H9 (cell line): ENCODE measurements at regions not wholly inside any gene's neighbourhood (a gene's known extent, or its start where the extent isn't known, plus 50 kb on each side); places are given as distances from the start of the nearest gene placed in this dataset.

Source experiments
- DNase-seq: peaks from one replicate; pipeline ENCODE4 v3.0.0-alpha.2; 2017
- H2AFZ ChIP-seq: one replicate; pipeline ENCODE4 v1.6.1; 2013; ENCODE audit warnings: mild to moderate bottlenecking, low read length, control low read depth, moderate library complexity
- H2AK5ac ChIP-seq: 2 replicates; pipeline ENCODE4 v1.6.1; 2013; ENCODE audit warnings: low read length, control low read depth, mixed read lengths; ENCODE audit not compliant: insufficient read length
- H2BK120ac ChIP-seq: one replicate; pipeline ENCODE4 v1.6.1; 2013; ENCODE audit warnings: low read depth, mild to moderate bottlenecking, low read length, control low read depth, inconsistent platforms; ENCODE audit not compliant: poor library complexity, severe bottlenecking
- H2BK12ac ChIP-seq: 2 replicates; pipeline ENCODE4 v1.6.1; 2013; ENCODE audit warnings: low read length, control low read depth, mixed read lengths, low read depth; ENCODE audit not compliant: insufficient read length
- H2BK15ac ChIP-seq: 2 replicates; pipeline ENCODE4 v1.6.1; 2013; ENCODE audit warnings: low read depth, low read length, control low read depth
- H2BK20ac ChIP-seq: one replicate; pipeline ENCODE4 v1.6.1; 2013; ENCODE audit warnings: low read depth, mild to moderate bottlenecking, low read length, control low read depth, inconsistent platforms; ENCODE audit not compliant: poor library complexity, severe bottlenecking
- H2BK5ac ChIP-seq: 2 replicates; pipeline ENCODE4 v1.6.1; 2013; ENCODE audit warnings: low read length, control low read depth, mixed read lengths; ENCODE audit not compliant: insufficient read length
- H3K14ac ChIP-seq: 2 replicates; pipeline ENCODE4 v1.6.1; 2013; ENCODE audit warnings: low read length, control low read depth; ENCODE audit not compliant: insufficient read depth
- H3K18ac ChIP-seq: 2 replicates; pipeline ENCODE4 v1.6.1; 2013; ENCODE audit warnings: low read depth, mild to moderate bottlenecking, mixed read lengths, low read length, control low read depth; ENCODE audit not compliant: insufficient read length
- H3K23ac ChIP-seq: 2 replicates; pipeline ENCODE4 v1.6.1; 2013; ENCODE audit warnings: low read length, control low read depth, mixed read lengths, low read depth; ENCODE audit not compliant: insufficient read length
- H3K23me2 ChIP-seq: 2 replicates; pipeline ENCODE4 v1.6.1; 2013; ENCODE audit warnings: low read depth, mild to moderate bottlenecking, mixed read lengths, low read length, control low read depth; ENCODE audit not compliant: insufficient read length, poor library complexity, severe bottlenecking
- H3K27ac ChIP-seq: 2 replicates; pipeline ENCODE4 v1.5.1; 2013; ENCODE audit warnings: low read length, control low read depth, mixed read lengths, low read depth; ENCODE audit not compliant: insufficient read length
- H3K27me3 ChIP-seq: 2 replicates; pipeline ENCODE4 v1.6.1; 2013; ENCODE audit warnings: low read length, control low read depth, inconsistent platforms; ENCODE audit not compliant: insufficient read depth
- H3K4ac ChIP-seq: 2 replicates; pipeline ENCODE4 v1.6.1; 2013; ENCODE audit warnings: low read depth, mild to moderate bottlenecking, control low read depth, inconsistent platforms, low read length, moderate library complexity
- H3K4me1 ChIP-seq: 2 replicates; pipeline ENCODE4 v1.6.1; 2013; ENCODE audit warnings: low read length, control low read depth, inconsistent platforms; ENCODE audit not compliant: insufficient read depth
- H3K4me2 ChIP-seq: 2 replicates; pipeline ENCODE4 v1.6.1; 2013; ENCODE audit warnings: low read length, control low read depth, mixed read lengths; ENCODE audit not compliant: insufficient read length, insufficient read depth
- H3K56ac ChIP-seq: 2 replicates; pipeline ENCODE4 v1.6.1; 2013; ENCODE audit warnings: low read depth, mild to moderate bottlenecking, mixed read lengths, low read length, control low read depth; ENCODE audit not compliant: insufficient read length
- H3K79me1 ChIP-seq: 2 replicates; pipeline ENCODE4 v1.6.1; 2013; ENCODE audit warnings: low read depth, mild to moderate bottlenecking, moderate library complexity, low read length, control low read depth, inconsistent platforms; ENCODE audit not compliant: insufficient read depth, poor library complexity, severe bottlenecking
- H3K79me2 ChIP-seq: 2 replicates; pipeline ENCODE4 v1.6.1; 2013; ENCODE audit warnings: low read length, control low read depth, inconsistent platforms; ENCODE audit not compliant: insufficient read depth
- H3K9ac ChIP-seq: 2 replicates; pipeline ENCODE4 v1.6.1; 2013; ENCODE audit warnings: low read length, control low read depth, mixed read lengths; ENCODE audit not compliant: insufficient read length; ENCODE audit errors: extremely low read depth
- H3K9me3 ChIP-seq: one replicate; pipeline ENCODE4 v1.6.1; 2013; ENCODE audit warnings: low read depth, low read length, inconsistent platforms; ENCODE audit not compliant: control insufficient read depth
- H3T11ph ChIP-seq: one replicate; pipeline ENCODE4 v1.6.1; 2013; ENCODE audit warnings: mild to moderate bottlenecking, low read length, control low read depth, inconsistent platforms
- H4K20me1 ChIP-seq: one replicate; pipeline ENCODE4 v1.6.1; 2013; ENCODE audit not compliant: control insufficient read depth, insufficient read length, insufficient read depth
- H4K5ac ChIP-seq: 2 replicates; pipeline ENCODE4 v1.6.1; 2013; ENCODE audit warnings: low read depth, mild to moderate bottlenecking, mixed read lengths, low read length, control low read depth; ENCODE audit not compliant: insufficient read length
- H4K8ac ChIP-seq: replicated peaks from 2 replicates; pipeline ENCODE4 v1.6.1; 2013; ENCODE audit warnings: low read length, control low read depth, mixed read lengths, low read depth; ENCODE audit not compliant: insufficient read length
- H4K91ac ChIP-seq: 2 replicates; pipeline ENCODE4 v1.6.1; 2013; ENCODE audit warnings: low read depth, mild to moderate bottlenecking, moderate library complexity, mixed read lengths, low read length, control low read depth; ENCODE audit not compliant: insufficient read length
- H3K27ac Mint-ChIP-seq, 3 experiments: 2 replicates in 2 of 3; 3 replicates in 1 of 3; pipeline ENCODE4 v1.8.0; 2020 to 2021; ENCODE audit warnings: mixed read lengths in 3 of 3, mild to moderate bottlenecking in 1 of 3, moderate library complexity in 1 of 3
- H3K27me3 Mint-ChIP-seq: 2 replicates; pipeline ENCODE4 v1.8.0; 2021; ENCODE audit warnings: low read depth, mild to moderate bottlenecking, moderate library complexity, mixed read lengths
- H3K36me3 Mint-ChIP-seq, 3 experiments: 2 replicates in 2 of 3; 3 replicates in 1 of 3; pipeline ENCODE4 v1.8.0; 2020 to 2021; ENCODE audit warnings: low read depth in 3 of 3, mixed read lengths in 3 of 3; ENCODE audit not compliant: insufficient read depth in 1 of 3
- H3K4me1 Mint-ChIP-seq, 2 experiments: 2 replicates each; pipeline ENCODE4 v1.8.0; 2020; ENCODE audit warnings: mixed read lengths in 2 of 2
- H3K4me3 Mint-ChIP-seq, 2 experiments: 2 replicates in 1 of 2; 3 replicates in 1 of 2; pipeline ENCODE4 v1.8.0; 2020 to 2021; ENCODE audit warnings: mild to moderate bottlenecking in 2 of 2, mixed read lengths in 2 of 2, moderate library complexity in 1 of 2
- H3K9me3 Mint-ChIP-seq, 2 experiments: 2 replicates in 1 of 2; 3 replicates in 1 of 2; pipeline ENCODE4 v1.8.0; 2020; ENCODE audit warnings: mild to moderate bottlenecking in 2 of 2, mixed read lengths in 2 of 2, moderate library complexity in 1 of 2
- CTCF ChIP-seq: fragments of 200-600 bp; sonication (generic); conservative IDR thresholded peaks from 3 replicates; pipeline ENCODE4 v1.8.0; 2021; ENCODE audit warnings: antibody characterized with exemption, mild to moderate bottlenecking
- WGBS: extraction: QIAGEN DNeasy Blood & Tissue Kit; methylation state at CpG from one replicate; pipeline ENCODE4 v1.1.7; 2013; ENCODE audit warnings: missing lambda C conversion rate, low lambda C conversion rate, mixed read lengths; ENCODE audit not compliant: insufficient read length; ENCODE audit errors: extremely low coverage; 5-methylcytosine and 5-hydroxymethylcytosine counted together

GRCh38 chr7:32415936-32416335, 74.2 kb downstream of the LSM5 start:
- H2BK12ac ChIP-seq = no peak overlapping the region
- no peak overlapping the region for H3K9ac ChIP-seq
- H3K4me2 ChIP-seq = no peak overlapping the region
- H3K4me1 ChIP-seq = no peaks in the 10 kb centered on the region
- H3K27ac Mint-ChIP-seq = no peak overlapping the region; a peak in 1 of 7 replicates
- H4K8ac ChIP-seq = no peak overlapping the region
- no peak overlapping the region for H2BK15ac ChIP-seq
- no peak overlapping the region for H2AFZ ChIP-seq
- H3K4me3 Mint-ChIP-seq = no peak overlapping the region
- no peak overlapping the region for H3K14ac ChIP-seq
- H2BK5ac ChIP-seq = no peak overlapping the region
- peaks cover 2% of the 10 kb centered on the region for H3K27me3 Mint-ChIP-seq
- H4K5ac ChIP-seq = no peak overlapping the region
- H2AK5ac ChIP-seq = no peak overlapping the region
- no peaks in the 10 kb centered on the region for H3K9me3 ChIP-seq
- TF ChIP-seq CTCF = no peak
- H3K27ac ChIP-seq = no peak overlapping the region
- no peaks in the 10 kb centered on the region for H3K36me3 Mint-ChIP-seq
- no peak overlapping the region for H2BK120ac ChIP-seq
- DNase-seq = no peak
- H3K9me3 Mint-ChIP-seq = no peaks in the 10 kb centered on the region
- peaks cover 0 to 3% of the 10 kb centered on the region in 2 experiments; a peak in 1 of 4 replicates for H3K4me1 Mint-ChIP-seq
- H3K56ac ChIP-seq = no peak overlapping the region
- WGBS = no CpG with 5 or more reads among the region's 10 CpGs
- H3K79me1 ChIP-seq = no peaks in the 10 kb centered on the region
- H3K27me3 ChIP-seq = no peaks in the 10 kb centered on the region
- no peak overlapping the region for H3T11ph ChIP-seq
- H3K23me2 ChIP-seq = no peaks in the 10 kb centered on the region
- H3K4ac ChIP-seq = no peak overlapping the region
- H3K23ac ChIP-seq = no peak overlapping the region
- no peak overlapping the region for H3K18ac ChIP-seq
- H3K79me2 ChIP-seq = no peaks in the 10 kb centered on the region
- no peak overlapping the region for H2BK20ac ChIP-seq
- no peaks in the 10 kb centered on the region for H4K20me1 ChIP-seq
- no peak overlapping the region for H4K91ac ChIP-seq
